ENCODE measurements at regions not wholly inside any gene's neighbourhood (a gene's known extent, or its start where the extent isn't known, plus 50 kb on each side); places are given as distances from the start of the nearest gene placed in this dataset.

DNA sequence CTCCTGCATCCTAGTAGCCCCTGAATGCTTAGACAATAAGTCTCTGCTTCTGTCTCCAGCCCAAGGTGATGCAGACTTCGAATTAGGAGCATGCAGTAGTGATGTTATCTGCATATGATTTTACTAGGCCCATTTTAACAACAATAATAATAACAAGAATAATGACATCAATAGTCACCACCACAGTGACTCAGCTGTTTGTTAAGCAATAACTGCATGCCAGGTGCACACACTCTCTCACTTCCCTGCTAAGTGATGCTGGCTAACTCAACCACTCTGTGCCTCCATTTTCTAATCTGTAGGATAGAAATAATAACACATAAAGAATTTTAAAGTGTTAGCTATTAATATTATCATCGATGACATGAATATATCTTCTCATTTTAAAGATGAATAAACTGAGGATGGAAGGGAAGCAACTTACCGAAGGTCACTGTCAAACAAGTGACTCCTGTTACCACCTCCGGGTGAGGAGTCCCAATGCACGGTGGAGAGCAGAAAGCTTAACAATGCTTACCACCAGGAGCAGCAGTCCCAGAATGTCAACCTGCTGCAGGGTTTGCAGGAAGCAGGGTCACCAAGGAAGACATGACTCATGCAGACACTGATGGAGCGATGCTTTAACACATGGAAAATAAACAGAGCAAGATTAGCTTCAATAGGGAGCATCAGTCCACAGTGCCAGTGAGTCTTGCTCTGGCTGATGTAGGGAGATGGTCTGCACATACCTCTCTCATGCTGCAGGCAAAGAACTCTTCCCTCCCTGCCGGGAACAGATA lies 290.2 kb downstream of the SPATA17 start (continued):
- TF ChIP-seq, protein P1, sequence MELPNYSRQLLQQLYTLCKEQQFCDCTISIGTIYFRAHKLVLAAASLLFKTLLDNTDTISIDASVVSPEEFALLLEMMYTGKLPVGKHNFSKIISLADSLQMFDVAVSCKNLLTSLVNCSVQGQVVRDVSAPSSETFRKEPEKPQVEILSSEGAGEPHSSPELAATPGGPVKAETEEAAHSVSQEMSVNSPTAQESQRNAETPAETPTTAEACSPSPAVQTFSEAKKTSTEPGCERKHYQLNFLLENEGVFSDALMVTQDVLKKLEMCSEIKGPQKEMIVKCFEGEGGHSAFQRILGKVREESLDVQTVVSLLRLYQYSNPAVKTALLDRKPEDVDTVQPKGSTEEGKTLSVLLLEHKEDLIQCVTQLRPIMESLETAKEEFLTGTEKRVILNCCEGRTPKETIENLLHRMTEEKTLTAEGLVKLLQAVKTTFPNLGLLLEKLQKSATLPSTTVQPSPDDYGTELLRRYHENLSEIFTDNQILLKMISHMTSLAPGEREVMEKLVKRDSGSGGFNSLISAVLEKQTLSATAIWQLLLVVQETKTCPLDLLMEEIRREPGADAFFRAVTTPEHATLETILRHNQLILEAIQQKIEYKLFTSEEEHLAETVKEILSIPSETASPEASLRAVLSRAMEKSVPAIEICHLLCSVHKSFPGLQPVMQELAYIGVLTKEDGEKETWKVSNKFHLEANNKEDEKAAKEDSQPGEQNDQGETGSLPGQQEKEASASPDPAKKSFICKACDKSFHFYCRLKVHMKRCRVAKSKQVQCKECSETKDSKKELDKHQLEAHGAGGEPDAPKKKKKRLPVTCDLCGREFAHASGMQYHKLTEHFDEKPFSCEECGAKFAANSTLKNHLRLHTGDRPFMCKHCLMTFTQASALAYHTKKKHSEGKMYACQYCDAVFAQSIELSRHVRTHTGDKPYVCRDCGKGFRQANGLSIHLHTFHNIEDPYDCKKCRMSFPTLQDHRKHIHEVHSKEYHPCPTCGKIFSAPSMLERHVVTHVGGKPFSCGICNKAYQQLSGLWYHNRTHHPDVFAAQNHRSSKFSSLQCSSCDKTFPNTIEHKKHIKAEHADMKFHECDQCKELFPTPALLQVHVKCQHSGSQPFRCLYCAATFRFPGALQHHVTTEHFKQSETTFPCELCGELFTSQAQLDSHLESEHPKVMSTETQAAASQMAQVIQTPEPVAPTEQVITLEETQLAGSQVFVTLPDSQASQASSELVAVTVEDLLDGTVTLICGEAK (IDR thresholded peaks at IDR 0.05), result no peak
- TF ChIP-seq, protein P1 (CRISPR knock-in tag; IDR thresholded peaks at IDR 0.05), result no peak
- TF ChIP-seq RFX7 (CRISPR knock-in tag; IDR thresholded peaks at IDR 0.05), result no peak
- no peak for TF ChIP-seq ZKSCAN3 (CRISPR knock-in tag; IDR thresholded peaks at IDR 0.05)
- TF ChIP-seq, protein P2, sequence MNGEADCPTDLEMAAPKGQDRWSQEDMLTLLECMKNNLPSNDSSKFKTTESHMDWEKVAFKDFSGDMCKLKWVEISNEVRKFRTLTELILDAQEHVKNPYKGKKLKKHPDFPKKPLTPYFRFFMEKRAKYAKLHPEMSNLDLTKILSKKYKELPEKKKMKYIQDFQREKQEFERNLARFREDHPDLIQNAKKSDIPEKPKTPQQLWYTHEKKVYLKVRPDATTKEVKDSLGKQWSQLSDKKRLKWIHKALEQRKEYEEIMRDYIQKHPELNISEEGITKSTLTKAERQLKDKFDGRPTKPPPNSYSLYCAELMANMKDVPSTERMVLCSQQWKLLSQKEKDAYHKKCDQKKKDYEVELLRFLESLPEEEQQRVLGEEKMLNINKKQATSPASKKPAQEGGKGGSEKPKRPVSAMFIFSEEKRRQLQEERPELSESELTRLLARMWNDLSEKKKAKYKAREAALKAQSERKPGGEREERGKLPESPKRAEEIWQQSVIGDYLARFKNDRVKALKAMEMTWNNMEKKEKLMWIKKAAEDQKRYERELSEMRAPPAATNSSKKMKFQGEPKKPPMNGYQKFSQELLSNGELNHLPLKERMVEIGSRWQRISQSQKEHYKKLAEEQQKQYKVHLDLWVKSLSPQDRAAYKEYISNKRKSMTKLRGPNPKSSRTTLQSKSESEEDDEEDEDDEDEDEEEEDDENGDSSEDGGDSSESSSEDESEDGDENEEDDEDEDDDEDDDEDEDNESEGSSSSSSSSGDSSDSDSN (IDR thresholded peaks at IDR 0.05; ENCODE audit: borderline replicate concordance in 1 of 2, low read depth in 2 of 2, low read length in 2 of 2), result no peak
- no peak for TF ChIP-seq BRF1 (IDR thresholded peaks at IDR 0.05; ENCODE audit: borderline replicate concordance, extremely low read depth, insufficient read length)
- no peak for TF ChIP-seq ZNF551 (CRISPR knock-in tag; IDR thresholded peaks at IDR 0.05)
- TF ChIP-seq ZNF324 (CRISPR knock-in tag; IDR thresholded peaks at IDR 0.05), result no peak
- no peak for TF ChIP-seq DACH1 (IDR thresholded peaks at IDR 0.05; ENCODE audit: partially characterized antibody)
- no peak for TF ChIP-seq ZNF766 (CRISPR knock-in tag; conservative IDR thresholded peaks at IDR 0.05)

Measured in K562 (cell line).